ENCODE measurements at regions not wholly inside any gene's neighbourhood (a gene's known extent, or its start where the extent isn't known, plus 50 kb on each side); places are given as distances from the start of the nearest gene placed in this dataset.

DNA sequence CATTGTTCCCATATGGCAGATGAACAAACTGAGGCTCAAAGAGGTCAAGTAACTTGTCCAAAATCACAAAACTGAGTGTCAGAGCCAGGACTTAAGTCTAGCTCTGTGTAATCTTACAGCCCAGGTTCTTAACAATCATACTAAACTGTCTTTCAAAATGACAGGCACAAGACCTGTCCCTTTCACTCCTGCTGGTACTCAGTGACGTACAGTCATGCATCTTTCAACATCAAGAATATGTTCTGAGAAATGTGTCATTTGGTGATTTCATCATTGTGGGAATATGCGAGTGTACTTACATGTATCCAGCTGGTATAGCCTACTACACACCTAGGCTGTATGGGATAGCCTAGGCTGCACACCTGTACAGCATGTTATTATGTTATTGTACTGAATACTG is 646.8 kb upstream of the WWC1 start:
- TF ChIP-seq, protein P1, sequence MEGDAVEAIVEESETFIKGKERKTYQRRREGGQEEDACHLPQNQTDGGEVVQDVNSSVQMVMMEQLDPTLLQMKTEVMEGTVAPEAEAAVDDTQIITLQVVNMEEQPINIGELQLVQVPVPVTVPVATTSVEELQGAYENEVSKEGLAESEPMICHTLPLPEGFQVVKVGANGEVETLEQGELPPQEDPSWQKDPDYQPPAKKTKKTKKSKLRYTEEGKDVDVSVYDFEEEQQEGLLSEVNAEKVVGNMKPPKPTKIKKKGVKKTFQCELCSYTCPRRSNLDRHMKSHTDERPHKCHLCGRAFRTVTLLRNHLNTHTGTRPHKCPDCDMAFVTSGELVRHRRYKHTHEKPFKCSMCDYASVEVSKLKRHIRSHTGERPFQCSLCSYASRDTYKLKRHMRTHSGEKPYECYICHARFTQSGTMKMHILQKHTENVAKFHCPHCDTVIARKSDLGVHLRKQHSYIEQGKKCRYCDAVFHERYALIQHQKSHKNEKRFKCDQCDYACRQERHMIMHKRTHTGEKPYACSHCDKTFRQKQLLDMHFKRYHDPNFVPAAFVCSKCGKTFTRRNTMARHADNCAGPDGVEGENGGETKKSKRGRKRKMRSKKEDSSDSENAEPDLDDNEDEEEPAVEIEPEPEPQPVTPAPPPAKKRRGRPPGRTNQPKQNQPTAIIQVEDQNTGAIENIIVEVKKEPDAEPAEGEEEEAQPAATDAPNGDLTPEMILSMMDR (IDR thresholded peaks at IDR 0.05; ENCODE audit: extremely low read depth, missing control alignments) = no peak

DNA sequence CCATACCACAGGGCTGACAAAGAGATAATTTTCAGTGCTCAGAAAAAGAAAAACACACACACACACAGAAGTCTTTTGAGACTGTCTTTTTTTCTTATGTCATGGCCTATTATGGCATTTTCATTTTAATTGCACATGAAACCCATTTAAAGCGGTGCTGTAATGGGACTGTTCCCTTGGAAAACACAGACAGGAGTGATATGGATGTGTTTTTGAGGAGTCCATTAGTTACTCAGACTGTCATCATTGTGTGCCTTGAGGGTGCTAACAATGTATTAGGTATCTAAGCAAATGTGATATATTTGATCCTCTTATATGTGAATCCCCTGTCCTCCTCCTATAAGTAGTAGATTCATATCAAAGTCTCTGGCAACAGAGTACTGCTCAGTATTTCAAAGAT is 642.0 kb upstream of the WWC1 start:
- TF ChIP-seq, protein P1 (IDR thresholded peaks at IDR 0.05; ENCODE audit: extremely low read depth, missing control alignments) = no peak
- DNase-seq (ENCODE audit: low spot score) = no peak

More for the DNA sequence above, 646.8 kb upstream of the WWC1 start:
- DNase-seq (ENCODE audit: low spot score) = no peak

DNA sequence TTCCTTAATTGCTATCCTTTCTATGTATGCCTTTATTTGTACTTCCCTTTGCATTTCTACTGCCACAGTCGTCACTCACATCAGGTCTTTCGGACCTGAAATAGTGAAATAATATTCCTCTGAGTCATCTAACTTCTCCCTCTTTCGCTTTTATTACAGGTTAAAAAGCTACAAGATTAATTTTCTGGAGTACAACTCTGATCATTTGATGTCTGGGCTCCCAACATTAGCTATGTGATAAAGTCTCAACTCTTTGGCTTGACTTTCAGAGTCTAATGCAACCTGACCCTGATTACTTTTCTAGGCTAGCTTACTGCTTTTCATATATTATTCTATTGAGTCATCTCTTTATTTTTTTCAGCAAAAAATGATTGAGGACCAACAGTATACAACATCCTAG is 638.8 kb upstream of the WWC1 start:
- TF ChIP-seq, protein P1 (IDR thresholded peaks at IDR 0.05; ENCODE audit: extremely low read depth, missing control alignments) = no peak
- no peak for DNase-seq (ENCODE audit: low spot score)

DNA sequence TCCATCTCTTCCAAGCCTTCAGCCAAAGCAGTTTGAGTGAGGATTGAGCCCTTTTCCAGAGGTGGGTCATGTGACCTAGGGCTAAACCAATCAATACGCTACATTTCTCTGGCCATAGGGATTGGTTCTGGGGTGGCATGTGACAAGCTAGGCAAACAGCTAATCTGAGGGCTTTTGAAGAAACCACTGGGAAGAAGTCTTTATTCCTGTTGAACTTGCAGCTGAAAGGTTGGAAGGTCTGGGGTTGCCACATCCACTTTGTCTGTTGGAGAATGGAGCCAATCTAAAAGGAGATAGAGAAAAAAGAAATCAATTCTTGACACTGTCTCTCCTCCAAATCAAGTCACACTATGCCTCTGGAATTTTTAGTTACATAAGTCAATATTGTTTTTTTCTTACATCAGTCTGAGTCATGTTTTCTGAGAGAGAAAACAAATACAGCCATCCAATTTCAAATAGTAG is 637.8 kb upstream of the WWC1 start:
- no peak for DNase-seq (ENCODE audit: low spot score)
- TF ChIP-seq, protein P1 (IDR thresholded peaks at IDR 0.05; ENCODE audit: extremely low read depth, missing control alignments) = no peak

DNA sequence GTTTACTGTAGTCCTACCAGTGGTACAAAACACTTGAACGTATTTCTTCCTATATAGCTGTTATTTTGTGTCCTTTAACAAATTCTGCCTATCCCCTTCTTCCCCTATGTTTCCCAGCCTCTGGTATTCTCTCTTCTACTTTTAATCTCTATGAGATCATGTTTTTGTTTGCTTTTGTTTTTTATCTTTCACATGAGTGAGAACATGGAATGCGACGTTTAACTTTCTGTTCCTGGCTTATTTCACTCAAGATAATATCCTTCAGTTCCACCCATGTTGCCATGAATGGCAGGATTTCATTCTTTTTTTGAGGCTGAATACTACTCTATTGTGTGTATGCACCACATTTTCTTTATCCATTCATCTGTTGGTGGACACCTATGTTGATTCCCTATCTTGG is 634.4 kb upstream of the WWC1 start:
- TF ChIP-seq, protein P1 (IDR thresholded peaks at IDR 0.05; ENCODE audit: extremely low read depth, missing control alignments) = no peak
- DNase-seq (ENCODE audit: low spot score) = no peak

DNA sequence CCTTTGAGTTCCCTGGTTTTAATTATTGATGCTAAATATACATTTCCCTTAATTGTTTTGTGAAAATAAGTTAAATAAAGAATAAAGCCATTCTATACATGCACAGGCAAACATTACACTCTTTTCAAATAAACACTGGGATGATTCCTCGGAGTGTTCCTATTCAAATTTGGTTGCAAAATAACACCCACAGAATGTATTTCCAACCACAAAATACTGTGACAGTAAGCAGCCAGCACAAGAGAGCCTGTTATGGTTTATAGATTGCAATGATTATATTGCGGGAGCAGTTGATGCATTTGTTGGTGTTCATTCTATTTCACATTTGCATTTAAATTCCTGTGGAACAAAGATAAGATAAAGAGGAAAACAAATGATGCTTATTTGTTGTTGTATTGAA is 632.6 kb upstream of the WWC1 start:
- TF ChIP-seq, protein P1 (IDR thresholded peaks at IDR 0.05; ENCODE audit: extremely low read depth, missing control alignments) = no peak
- DNase-seq (ENCODE audit: low spot score) = no peak

DNA sequence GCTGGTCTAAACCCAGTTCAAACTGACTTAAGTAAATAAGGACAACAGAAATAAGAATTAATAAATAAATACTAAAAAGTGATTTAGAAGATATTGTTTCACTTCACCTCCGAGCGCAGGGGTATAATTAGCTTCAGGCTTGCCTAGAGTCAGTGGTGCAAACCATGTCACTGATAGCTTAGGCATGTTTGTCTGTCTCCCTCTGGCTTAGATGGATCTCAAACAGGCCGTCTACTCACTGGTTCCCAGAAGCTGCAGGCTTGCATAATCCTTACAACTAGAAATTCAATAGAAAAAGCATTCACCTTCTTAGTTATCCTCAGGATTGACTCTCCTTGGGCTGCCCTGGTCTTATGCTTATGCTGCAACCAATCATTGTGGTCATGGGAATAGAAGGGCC is 629.8 kb upstream of the WWC1 start:
- TF ChIP-seq, protein P1 (IDR thresholded peaks at IDR 0.05; ENCODE audit: extremely low read depth, missing control alignments) = no peak
- DNase-seq (ENCODE audit: low spot score) = no peak
